ENCODE measurements at regions not wholly inside any gene's neighbourhood (a gene's known extent, or its start where the extent isn't known, plus 50 kb on each side); places are given as distances from the start of the nearest gene placed in this dataset.

GRCh38 chr5:40413743-40414142, 266.0 kb upstream of the PTGER4 start:
- DNase-seq: peak; percentile 95

- DNase-seq: no peak
These were observed 266.9 kb upstream of the PTGER4 start for GRCh38 chr5:40412771-40413170.

GRCh38 chr5:40410964-40411635, 268.6 kb upstream of the PTGER4 start:
- peak; percentile 62 for DNase-seq

- DNase-seq: peak; percentile 54
These were observed 269.4 kb upstream of the PTGER4 start for GRCh38 chr5:40410231-40410861.

- DNase-seq: no peak
These were observed 270.1 kb upstream of the PTGER4 start for GRCh38 chr5:40409601-40410000.

- no peak for DNase-seq
These were observed 272.9 kb upstream of the PTGER4 start for GRCh38 chr5:40406741-40407211.

- no peak for DNase-seq
These were observed 273.5 kb upstream of the PTGER4 start for GRCh38 chr5:40405996-40406740.

GRCh38 chr5:40405230-40405629, 274.5 kb upstream of the PTGER4 start:
- peak; percentile 53 for DNase-seq

- no peak for DNase-seq
These were observed 275.1 kb upstream of the PTGER4 start for GRCh38 chr5:40404613-40405012.

- peak; percentile 42 for DNase-seq
These were observed 277.7 kb upstream of the PTGER4 start for GRCh38 chr5:40402007-40402364.

GRCh38 chr5:40401284-40402006, 278.3 kb upstream of the PTGER4 start:
- DNase-seq: no peak

- no peak for DNase-seq
These were observed 279.5 kb upstream of the PTGER4 start for GRCh38 chr5:40400245-40400644.

GRCh38 chr5:40399349-40399748, 280.4 kb upstream of the PTGER4 start:
- DNase-seq: peak; percentile 77

GRCh38 chr5:40397976-40398375, 281.7 kb upstream of the PTGER4 start:
- no peak for DNase-seq

GRCh38 chr5:40397091-40397490, 282.6 kb upstream of the PTGER4 start:
- no peak for DNase-seq

- no peak for DNase-seq
These were observed 283.4 kb upstream of the PTGER4 start for GRCh38 chr5:40396317-40396716.

GRCh38 chr5:40395251-40395650, 284.5 kb upstream of the PTGER4 start:
- DNase-seq: no peak

- no peak for DNase-seq
These were observed 285.0 kb upstream of the PTGER4 start for GRCh38 chr5:40394698-40395097.

- no peak for DNase-seq
These were observed 288.1 kb upstream of the PTGER4 start for GRCh38 chr5:40391642-40392041.

- no peak for DNase-seq
These were observed 289.2 kb upstream of the PTGER4 start for GRCh38 chr5:40390281-40391149.

GRCh38 chr5:40389591-40389990, 290.1 kb upstream of the PTGER4 start:
- peak; percentile 18 for DNase-seq

GRCh38 chr5:40386289-40386688, 293.4 kb upstream of the PTGER4 start:
- DNase-seq: no peak

Measured in HCEC 1CT (cell line).